Vagina (tissue), 2 donors: ENCODE measurements at regions not wholly inside any gene's neighbourhood (a gene's known extent, or its start where the extent isn't known, plus 50 kb on each side); places are given as distances from the start of the nearest gene placed in this dataset.

Experiments used
- DNase-seq, 2 donors: peaks; one replicate each; pipeline ENCODE4 v3.0.0-alpha.2; 2017; ENCODE audit errors: extremely low spot score in 2 of 2
- H3K27ac ChIP-seq: fragments of 200-600 bp; sonication (generic); one replicate; pipeline ENCODE4 v1.5.1; 2019
- H3K27me3 ChIP-seq: fragments of 200-600 bp; sonication (generic); one replicate; pipeline ENCODE4 v1.5.1; 2019
- H3K36me3 ChIP-seq, 2 donors: fragments of 200-600 bp; sonication (generic); one replicate each; pipeline ENCODE4 v1.5.1; 2017 to 2019
- H3K4me1 ChIP-seq: fragments of 200-600 bp; sonication (generic); one replicate; pipeline ENCODE4 v1.5.1; 2019
- H3K4me3 ChIP-seq, 2 donors: fragments of 200-600 bp; sonication (generic); 1 replicate in 1 of 2; 2 replicates in 1 of 2; pipeline ENCODE4 v1.5.1; 2016 to 2019
- H3K9me3 ChIP-seq: fragments of 200-600 bp; sonication (generic); one replicate; pipeline ENCODE4 v1.5.1; 2019
- POLR2A ChIP-seq, 2 donors: fragments of 450-650 bp; IDR thresholded peaks; one replicate each; pipeline ENCODE4 v1.6.1; 2017; ENCODE audit warnings: antibody characterized with exemption in 2 of 2, mild to moderate bottlenecking in 2 of 2, moderate library complexity in 2 of 2
- POLR2AphosphoS5 ChIP-seq, 2 donors: sonication (generic); formaldehyde crosslinking; IDR thresholded peaks; one replicate each; pipeline ENCODE4 v1.9.0; 2017; ENCODE audit warnings: antibody characterized with exemption in 2 of 2, mild to moderate bottlenecking in 2 of 2, low read depth in 1 of 2; ENCODE audit not compliant: insufficient read depth in 1 of 2
- intact Hi-C: fragments of 100-400 bp; cut with DNase I; formaldehyde crosslinking; loops from one replicate; pipeline ENCODE4 v1.15.1; 2023
- TF ChIP-seq, protein P1 (sequence below), 3 experiments: fragments of 450-650 bp in 2 of 3; fragments of 200-600 bp in 1 of 3; sonication (generic) in 1 of 3; IDR thresholded peaks; one replicate each; pipeline ENCODE4 v1.5.1; 2017 to 2019; ENCODE audit warnings: antibody characterized with exemption in 3 of 3, mild to moderate bottlenecking in 2 of 3, moderate library complexity in 2 of 3

DNA sequence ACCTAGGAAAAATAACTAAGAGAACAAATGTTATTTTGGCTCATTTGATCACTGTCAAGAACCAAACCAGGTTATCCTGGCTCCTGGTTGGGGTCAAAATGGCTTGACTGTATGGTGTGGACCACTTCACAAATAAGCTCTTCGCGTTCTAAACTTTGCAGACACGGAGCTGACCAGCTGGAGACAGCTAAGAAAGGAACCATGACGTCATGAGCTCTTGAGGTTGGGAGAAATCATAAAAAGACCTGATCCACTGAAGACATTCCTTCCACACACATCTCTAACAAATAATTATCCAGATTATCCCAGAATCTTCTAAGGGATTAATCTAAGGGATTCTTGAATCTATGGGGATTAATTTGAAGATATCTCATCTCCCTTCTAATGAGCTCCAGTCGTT, 321.5 kb upstream of the IGF1R start:
- H3K9me3 ChIP-seq: no peaks in the 10 kb centered on the region
- H3K27me3 ChIP-seq: no peaks in the 10 kb centered on the region
- no peak overlapping the region for H3K27ac ChIP-seq
- no peak for DNase-seq
- no peak overlapping the region for H3K4me3 ChIP-seq
- no peaks in the 10 kb centered on the region for H3K4me1 ChIP-seq
- H3K36me3 ChIP-seq: no peaks in the 10 kb centered on the region
- intact Hi-C loops: no loop called here
- no peak for TF ChIP-seq POLR2AphosphoS5 (IDR thresholded peaks at IDR 0.05; ENCODE audit: insufficient read depth in 1 of 2, low read depth in 1 of 2)

DNA sequence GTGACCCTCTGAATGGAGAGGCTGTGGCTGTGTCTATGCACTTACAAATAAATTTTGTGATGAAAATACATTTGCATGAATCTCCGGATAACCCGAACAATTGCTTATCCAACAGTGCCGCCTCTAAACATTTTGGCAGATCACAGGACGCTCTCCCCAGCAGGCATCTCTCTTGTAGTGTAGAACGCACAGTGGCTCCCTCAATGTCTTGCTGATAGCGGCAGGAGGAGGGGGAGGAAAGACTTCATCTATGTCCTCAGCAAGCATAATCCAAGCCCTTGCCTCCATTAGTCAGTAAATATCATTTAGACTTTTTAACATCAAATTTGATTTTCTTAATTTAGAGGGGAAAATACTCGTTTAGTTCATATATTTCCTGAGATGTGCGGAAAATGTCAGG, 318.1 kb upstream of the IGF1R start:
- intact Hi-C loops: no loop called here
- TF ChIP-seq POLR2A (IDR thresholded peaks at IDR 0.05): no peak
- TF ChIP-seq, protein P1, sequence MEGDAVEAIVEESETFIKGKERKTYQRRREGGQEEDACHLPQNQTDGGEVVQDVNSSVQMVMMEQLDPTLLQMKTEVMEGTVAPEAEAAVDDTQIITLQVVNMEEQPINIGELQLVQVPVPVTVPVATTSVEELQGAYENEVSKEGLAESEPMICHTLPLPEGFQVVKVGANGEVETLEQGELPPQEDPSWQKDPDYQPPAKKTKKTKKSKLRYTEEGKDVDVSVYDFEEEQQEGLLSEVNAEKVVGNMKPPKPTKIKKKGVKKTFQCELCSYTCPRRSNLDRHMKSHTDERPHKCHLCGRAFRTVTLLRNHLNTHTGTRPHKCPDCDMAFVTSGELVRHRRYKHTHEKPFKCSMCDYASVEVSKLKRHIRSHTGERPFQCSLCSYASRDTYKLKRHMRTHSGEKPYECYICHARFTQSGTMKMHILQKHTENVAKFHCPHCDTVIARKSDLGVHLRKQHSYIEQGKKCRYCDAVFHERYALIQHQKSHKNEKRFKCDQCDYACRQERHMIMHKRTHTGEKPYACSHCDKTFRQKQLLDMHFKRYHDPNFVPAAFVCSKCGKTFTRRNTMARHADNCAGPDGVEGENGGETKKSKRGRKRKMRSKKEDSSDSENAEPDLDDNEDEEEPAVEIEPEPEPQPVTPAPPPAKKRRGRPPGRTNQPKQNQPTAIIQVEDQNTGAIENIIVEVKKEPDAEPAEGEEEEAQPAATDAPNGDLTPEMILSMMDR (IDR thresholded peaks at IDR 0.05): no peak
- TF ChIP-seq POLR2AphosphoS5 (IDR thresholded peaks at IDR 0.05; ENCODE audit: insufficient read depth in 1 of 2, low read depth in 1 of 2): no peak
- peak; percentile 28 to 60 for DNase-seq
- no peaks in the 10 kb centered on the region for H3K4me1 ChIP-seq
- H3K36me3 ChIP-seq: no peaks in the 10 kb centered on the region
- H3K27me3 ChIP-seq: no peaks in the 10 kb centered on the region
- H3K4me3 ChIP-seq: no peak overlapping the region
- H3K9me3 ChIP-seq: no peaks in the 10 kb centered on the region
- no peak overlapping the region for H3K27ac ChIP-seq

DNA sequence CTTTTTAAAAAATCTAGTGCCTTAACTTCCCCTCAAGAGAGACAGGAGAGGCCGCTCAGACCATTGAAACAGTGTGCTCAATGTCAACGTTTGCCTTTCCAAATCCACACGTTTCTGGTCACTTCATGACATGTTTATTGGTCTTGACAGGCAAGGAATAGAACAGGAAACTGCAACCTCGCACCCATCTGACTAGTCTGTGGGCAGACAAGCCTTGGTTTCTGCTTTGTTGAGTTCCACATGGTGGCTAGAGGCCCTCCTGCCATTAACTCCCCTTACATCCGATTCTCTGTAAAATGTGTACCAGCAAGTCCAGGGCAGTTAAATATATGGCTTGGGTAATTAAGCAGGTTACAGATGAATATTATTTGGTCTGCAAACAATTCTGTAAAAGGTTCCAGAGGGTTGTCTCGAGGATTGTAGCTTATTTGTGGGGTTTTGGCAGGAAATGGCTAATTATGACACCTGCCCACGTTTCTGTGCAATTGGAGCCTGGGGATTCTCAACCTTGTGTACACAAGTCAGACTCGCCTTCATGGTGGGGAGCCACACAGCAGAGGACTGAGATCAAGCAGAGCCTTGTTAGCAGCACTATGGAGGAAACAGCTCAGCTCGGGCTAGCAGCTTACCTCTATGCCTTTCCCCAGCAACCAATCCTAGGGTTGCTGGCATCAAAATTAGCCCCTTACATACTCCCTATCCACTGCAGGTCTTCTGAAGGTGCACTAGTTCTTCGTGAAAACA, 317.5 kb upstream of the IGF1R start:
- Histone ChIP-seq H3K4me3 (no peak overlapping the region), H3K27ac (no peak overlapping the region), H3K9me3 (no peaks in the 10 kb centered on the region), H3K4me1 (no peaks in the 10 kb centered on the region), H3K36me3 (no peaks in the 10 kb centered on the region), H3K27me3 (no peaks in the 10 kb centered on the region)
- intact Hi-C loops: no loop called here
- DNase-seq: peak; percentile 43 to 44
- TF ChIP-seq, protein P1 (IDR thresholded peaks at IDR 0.05): no peak
- TF ChIP-seq POLR2AphosphoS5 (IDR thresholded peaks at IDR 0.05; ENCODE audit: insufficient read depth in 1 of 2, low read depth in 1 of 2) (no peak), POLR2A (IDR thresholded peaks at IDR 0.05) (no peak)

DNA sequence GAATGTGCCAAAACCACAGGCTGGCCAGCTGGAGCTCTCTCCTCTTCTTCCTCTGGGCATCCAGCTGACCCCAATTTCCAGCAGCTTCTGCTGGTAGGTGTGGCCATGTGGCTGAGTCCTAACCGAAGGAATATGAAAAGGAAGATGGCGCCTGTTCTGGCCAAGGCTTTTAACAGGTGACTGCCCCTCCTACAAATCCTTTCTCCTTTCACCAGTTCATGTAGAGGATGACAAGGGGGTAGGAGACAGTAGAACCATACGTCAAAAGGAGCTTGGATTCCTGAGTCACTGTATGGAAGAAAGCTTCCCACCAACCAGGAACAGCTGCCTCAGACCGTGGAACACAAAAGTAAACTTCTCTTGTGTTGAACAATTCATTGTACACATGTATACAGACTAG, 316.7 kb upstream of the IGF1R start:
- H3K9me3 ChIP-seq: no peaks in the 10 kb centered on the region
- no peak overlapping the region for H3K27ac ChIP-seq
- no peaks in the 10 kb centered on the region for H3K36me3 ChIP-seq
- DNase-seq: peak; percentile 65 to 67
- no peak overlapping the region for H3K4me3 ChIP-seq
- intact Hi-C loops: no loop called here
- H3K4me1 ChIP-seq: no peaks in the 10 kb centered on the region
- TF ChIP-seq POLR2AphosphoS5 (IDR thresholded peaks at IDR 0.05; ENCODE audit: insufficient read depth in 1 of 2, low read depth in 1 of 2): no peak
- TF ChIP-seq, protein P1 (IDR thresholded peaks at IDR 0.05): no peak
- no peak for TF ChIP-seq POLR2A (IDR thresholded peaks at IDR 0.05)
- no peaks in the 10 kb centered on the region for H3K27me3 ChIP-seq

DNA sequence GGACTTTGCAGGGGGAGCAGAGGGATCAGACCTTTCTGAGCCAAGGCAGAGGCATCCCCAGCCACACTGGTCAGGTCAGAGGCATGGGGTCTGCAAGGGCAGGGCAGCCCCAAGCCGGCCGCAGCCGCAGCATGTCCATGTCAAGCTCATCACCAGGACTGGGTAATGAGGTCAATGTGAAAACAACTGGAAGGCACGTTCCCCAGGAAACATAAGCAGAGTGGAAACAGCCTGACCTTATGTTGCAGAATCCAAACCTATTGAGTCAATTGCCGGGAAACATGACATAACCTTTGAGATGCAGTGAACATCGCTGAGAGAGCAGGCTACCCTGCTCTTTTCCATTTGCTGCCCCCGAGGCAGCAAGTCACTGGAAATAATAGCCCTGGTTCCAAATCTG, 315.1 kb upstream of the IGF1R start:
- Histone ChIP-seq H3K9me3 (no peaks in the 10 kb centered on the region), H3K4me1 (no peaks in the 10 kb centered on the region), H3K36me3 (no peaks in the 10 kb centered on the region), H3K4me3 (no peak overlapping the region), H3K27ac (no peak overlapping the region), H3K27me3 (no peaks in the 10 kb centered on the region)
- intact Hi-C loops: no loop called here
- TF ChIP-seq POLR2A (IDR thresholded peaks at IDR 0.05) (no peak), POLR2AphosphoS5 (IDR thresholded peaks at IDR 0.05; ENCODE audit: insufficient read depth in 1 of 2, low read depth in 1 of 2) (peak in 1 of 2 donors; percentile 54)
- TF ChIP-seq, protein P1 (IDR thresholded peaks at IDR 0.05): no peak
- DNase-seq: peak in 1 of 2 donors; percentile 64
